ENCODE measurements at regions not wholly inside any gene's neighbourhood (a gene's known extent, or its start where the extent isn't known, plus 50 kb on each side); places are given as distances from the start of the nearest gene placed in this dataset.

DNA sequence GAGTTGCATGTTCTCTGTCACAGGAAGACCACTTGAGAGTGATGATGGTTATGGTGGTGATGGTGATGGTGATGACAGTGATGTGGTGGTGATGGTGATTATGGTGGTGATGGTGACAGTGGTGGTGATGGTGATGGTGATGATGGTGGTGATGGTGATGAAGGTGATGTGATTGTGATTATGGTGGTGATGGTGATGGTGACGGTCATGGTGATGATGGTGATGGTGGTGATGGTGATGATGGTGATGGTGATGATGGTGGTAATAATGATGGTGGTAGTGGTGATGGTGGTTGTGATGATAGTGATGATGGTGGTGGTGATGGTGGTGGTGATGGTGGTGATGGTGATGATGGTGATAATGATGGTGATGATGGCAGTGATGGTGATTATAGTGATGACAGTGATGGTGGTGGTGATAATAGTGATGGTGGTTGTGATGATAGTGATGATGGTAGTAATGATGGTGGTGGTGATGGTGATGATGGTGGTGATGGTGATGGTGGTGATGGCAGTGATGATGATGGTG, 93.7 kb downstream of the ASB1 start:
- Histone ChIP-seq H3K27me3 (ENCODE audit: insufficient read depth) (no peaks in the 10 kb centered on the region), H4K20me1 (ENCODE audit: insufficient read depth) (no peaks in the 10 kb centered on the region), H3K4me3 (ENCODE audit: low read depth in 2 of 2, low read length in 1 of 2) (no peak overlapping the region), H3K9me2 (no peaks in the 10 kb centered on the region), H3K9me3 (peaks cover 5% of the 10 kb centered on the region; the same call in 1 of the 2 replicates), H3K79me2 (ENCODE audit: insufficient read depth) (no peaks in the 10 kb centered on the region), H3K4me2 (no peak overlapping the region), H3K36me3 (replicated peaks in 1 of 2; ENCODE audit: control insufficient read depth in 1 of 2, insufficient read depth in 2 of 2, low read length in 1 of 2) (no peaks in the 10 kb centered on the region), H2AFZ (ENCODE audit: low read depth) (no peak overlapping the region), H3K4me1 (ENCODE audit: control insufficient read depth in 1 of 2, insufficient read depth in 2 of 2, low read depth in 1 of 2, low read length in 1 of 2) (peaks cover 0 to 14% of the 10 kb centered on the region in 2 experiments; a peak in 1 of 4 replicates), H3F3A (replicated peaks; ENCODE audit: insufficient read depth) (no peaks in the 10 kb centered on the region), H3K9ac (no peak overlapping the region), H3K27ac (ENCODE audit: low read depth in 2 of 2, low read length in 1 of 2) (no peak overlapping the region)
- 93% methylated on average over 1 of the region's 1 CpG for WGBS (ENCODE audit: low lambda C conversion rate)
- no peak for DNase-seq
- ChIA-PET CTCF (interaction anchor here (4.0 kb wide), 1 partner anchor 265 kb away, joined by 25 read pairs; no protein-coding TSS in a partner anchor), POLR2A (no interaction called here)
- no peak for TF ChIP-seq FOXM1 (IDR thresholded peaks at IDR 0.05; ENCODE audit: low read depth)
- TF ChIP-seq, protein P1, sequence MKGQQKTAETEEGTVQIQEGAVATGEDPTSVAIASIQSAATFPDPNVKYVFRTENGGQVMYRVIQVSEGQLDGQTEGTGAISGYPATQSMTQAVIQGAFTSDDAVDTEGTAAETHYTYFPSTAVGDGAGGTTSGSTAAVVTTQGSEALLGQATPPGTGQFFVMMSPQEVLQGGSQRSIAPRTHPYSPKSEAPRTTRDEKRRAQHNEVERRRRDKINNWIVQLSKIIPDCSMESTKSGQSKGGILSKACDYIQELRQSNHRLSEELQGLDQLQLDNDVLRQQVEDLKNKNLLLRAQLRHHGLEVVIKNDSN (IDR thresholded peaks at IDR 0.05; ENCODE audit: borderline replicate concordance, low read depth), result no peak
- TF ChIP-seq, protein P2, sequence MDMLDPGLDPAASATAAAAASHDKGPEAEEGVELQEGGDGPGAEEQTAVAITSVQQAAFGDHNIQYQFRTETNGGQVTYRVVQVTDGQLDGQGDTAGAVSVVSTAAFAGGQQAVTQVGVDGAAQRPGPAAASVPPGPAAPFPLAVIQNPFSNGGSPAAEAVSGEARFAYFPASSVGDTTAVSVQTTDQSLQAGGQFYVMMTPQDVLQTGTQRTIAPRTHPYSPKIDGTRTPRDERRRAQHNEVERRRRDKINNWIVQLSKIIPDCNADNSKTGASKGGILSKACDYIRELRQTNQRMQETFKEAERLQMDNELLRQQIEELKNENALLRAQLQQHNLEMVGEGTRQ (IDR thresholded peaks at IDR 0.05; ENCODE audit: borderline replicate concordance, low read depth, low read length), result no peak
- TF ChIP-seq, protein P3, sequence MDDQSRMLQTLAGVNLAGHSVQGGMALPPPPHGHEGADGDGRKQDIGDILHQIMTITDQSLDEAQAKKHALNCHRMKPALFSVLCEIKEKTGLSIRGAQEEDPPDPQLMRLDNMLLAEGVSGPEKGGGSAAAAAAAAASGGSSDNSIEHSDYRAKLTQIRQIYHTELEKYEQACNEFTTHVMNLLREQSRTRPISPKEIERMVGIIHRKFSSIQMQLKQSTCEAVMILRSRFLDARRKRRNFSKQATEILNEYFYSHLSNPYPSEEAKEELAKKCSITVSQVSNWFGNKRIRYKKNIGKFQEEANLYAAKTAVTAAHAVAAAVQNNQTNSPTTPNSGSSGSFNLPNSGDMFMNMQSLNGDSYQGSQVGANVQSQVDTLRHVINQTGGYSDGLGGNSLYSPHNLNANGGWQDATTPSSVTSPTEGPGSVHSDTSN (IDR thresholded peaks at IDR 0.05), result no peak
- no peak for TF ChIP-seq SIN3A (IDR thresholded peaks at IDR 0.05; ENCODE audit: borderline replicate concordance, low read depth, low read length)
- TF ChIP-seq NFIC (IDR thresholded peaks at IDR 0.05; ENCODE audit: borderline replicate concordance), result no peak
- TF ChIP-seq RAD21 (IDR thresholded peaks at IDR 0.05; ENCODE audit: low read length), result no peak
- TF ChIP-seq GABPA (IDR thresholded peaks at IDR 0.05; ENCODE audit: low read depth), result no peak
- TF ChIP-seq TEAD4 (IDR thresholded peaks at IDR 0.05; ENCODE audit: borderline replicate concordance, insufficient read depth), result no peak
- TF ChIP-seq NRF1 (IDR thresholded peaks at IDR 0.05; ENCODE audit: low read depth, low read length), result no peak
- no peak for TF ChIP-seq MAX (IDR thresholded peaks at IDR 0.05; ENCODE audit: low read depth)
- TF ChIP-seq REST (IDR thresholded peaks at IDR 0.05; ENCODE audit: low read depth, low read length), result no peak
- TF ChIP-seq, protein P4, sequence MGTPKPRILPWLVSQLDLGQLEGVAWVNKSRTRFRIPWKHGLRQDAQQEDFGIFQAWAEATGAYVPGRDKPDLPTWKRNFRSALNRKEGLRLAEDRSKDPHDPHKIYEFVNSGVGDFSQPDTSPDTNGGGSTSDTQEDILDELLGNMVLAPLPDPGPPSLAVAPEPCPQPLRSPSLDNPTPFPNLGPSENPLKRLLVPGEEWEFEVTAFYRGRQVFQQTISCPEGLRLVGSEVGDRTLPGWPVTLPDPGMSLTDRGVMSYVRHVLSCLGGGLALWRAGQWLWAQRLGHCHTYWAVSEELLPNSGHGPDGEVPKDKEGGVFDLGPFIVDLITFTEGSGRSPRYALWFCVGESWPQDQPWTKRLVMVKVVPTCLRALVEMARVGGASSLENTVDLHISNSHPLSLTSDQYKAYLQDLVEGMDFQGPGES (IDR thresholded peaks at IDR 0.05; ENCODE audit: low read depth, low read length), result no peak
- TF ChIP-seq POLR2AphosphoS5 (IDR thresholded peaks at IDR 0.05; ENCODE audit: low read depth, low read length), result no peak

Data from SK-N-SH (cell line).